ENCODE measurements at regions not wholly inside any gene's neighbourhood (a gene's known extent, or its start where the extent isn't known, plus 50 kb on each side); places are given as distances from the start of the nearest gene placed in this dataset.

GRCh38 chr3:159917141-159917540, 71.5 kb upstream of the IL12A start:
- H3K79me2 ChIP-seq (ENCODE audit: insufficient read depth, low read length), result no peaks in the 10 kb centered on the region
- TF ChIP-seq TCF7L2 (IDR thresholded peaks at IDR 0.05; ENCODE audit: borderline replicate concordance, extremely low read depth, insufficient read depth, insufficient read length) (no peak), CTCF (IDR thresholded peaks at IDR 0.05 in 2 of 3, conservative IDR thresholded peaks at IDR 0.05 in 1 of 3; ENCODE audit: borderline replicate concordance in 1 of 3, insufficient read depth in 1 of 3, low read depth in 2 of 3, low read length in 2 of 3) (no peak), ZFX (IDR thresholded peaks at IDR 0.05) (no peak), YY1 (IDR thresholded peaks at IDR 0.05; ENCODE audit: extremely low read depth, insufficient replicate concordance, low read depth, low read length) (no peak), EZH2 (IDR thresholded peaks at IDR 0.05) (no peak), CEBPB (IDR thresholded peaks at IDR 0.05; ENCODE audit: low read depth) (no peak), ZNF274 (IDR thresholded peaks at IDR 0.05; ENCODE audit: low read depth, low read length) (no peak), ZBTB33 (IDR thresholded peaks at IDR 0.05; ENCODE audit: extremely low read depth, insufficient replicate concordance, low read length) (no peak), RAD21 (IDR thresholded peaks at IDR 0.05; ENCODE audit: low read depth) (no peak), ATF3 (IDR thresholded peaks at IDR 0.05) (no peak), POLR2AphosphoS5 (IDR thresholded peaks at IDR 0.05; ENCODE audit: low read depth, low read length) (no peak), CBX3 (IDR thresholded peaks at IDR 0.05; ENCODE audit: low read depth) (no peak)
- BruUV-seq (replicated peaks), result no TSS peak
- H3K36me3 ChIP-seq (ENCODE audit: control insufficient read depth in 1 of 2, insufficient read depth in 2 of 2, low read length in 2 of 2), result no peaks in the 10 kb centered on the region
- no peaks in the 10 kb centered on the region for H3K9me3 ChIP-seq (ENCODE audit: control insufficient read depth in 1 of 2, insufficient read depth in 1 of 2, low read depth in 1 of 2, low read length in 2 of 2)
- ChIA-PET RAD21 (ENCODE audit: low non-redundant PET in 1 of 2, low total read pairs in 2 of 2, uncharacterized antibody in 2 of 2, unreplicated experiment in 2 of 2) (no interaction called here), POLR2A (no interaction called here), CTCF (no interaction called here)
- no peak overlapping the region for H3K27ac ChIP-seq (ENCODE audit: low read depth, low read length)
- no peaks in the 10 kb centered on the region for H3K27me3 ChIP-seq (ENCODE audit: insufficient read depth, low read length)
- H3K4me1 ChIP-seq (ENCODE audit: control insufficient read depth in 1 of 2, insufficient read depth in 2 of 2, low read length in 2 of 2), result peaks cover 0 to 14% of the 10 kb centered on the region in 2 experiments; a peak in 2 of 4 replicates
- no peaks in the 10 kb centered on the region for H4K20me1 ChIP-seq (ENCODE audit: insufficient read depth)
- no peak overlapping the region for H2AFZ ChIP-seq (ENCODE audit: low read depth, low read length, poor library complexity, severe bottlenecking)
- intact Hi-C loops (cut with micrococcal nuclease), result no loop called here
- H3K9me2 ChIP-seq (ENCODE audit: insufficient read depth), result 0 out of 2 replicates have a peak, but pooled peaks cover 3% of the 10 kb centered on the region
- ATAC-seq (no peak), DNase-seq (ENCODE audit: low read depth, low spot score) (no peak)
- no peak overlapping the region for H3K9ac ChIP-seq (ENCODE audit: low read length)
- no peak overlapping the region for H3K4me2 ChIP-seq (ENCODE audit: low read length)
- H3K4me3 ChIP-seq (replicated peaks in 1 of 2; ENCODE audit: low read depth in 1 of 2, low read length in 2 of 2), result no peak overlapping the region

Measured in HCT116 (cell line).